ENCODE measurements at regions not wholly inside any gene's neighbourhood (a gene's known extent, or its start where the extent isn't known, plus 50 kb on each side); places are given as distances from the start of the nearest gene placed in this dataset.

DNA sequence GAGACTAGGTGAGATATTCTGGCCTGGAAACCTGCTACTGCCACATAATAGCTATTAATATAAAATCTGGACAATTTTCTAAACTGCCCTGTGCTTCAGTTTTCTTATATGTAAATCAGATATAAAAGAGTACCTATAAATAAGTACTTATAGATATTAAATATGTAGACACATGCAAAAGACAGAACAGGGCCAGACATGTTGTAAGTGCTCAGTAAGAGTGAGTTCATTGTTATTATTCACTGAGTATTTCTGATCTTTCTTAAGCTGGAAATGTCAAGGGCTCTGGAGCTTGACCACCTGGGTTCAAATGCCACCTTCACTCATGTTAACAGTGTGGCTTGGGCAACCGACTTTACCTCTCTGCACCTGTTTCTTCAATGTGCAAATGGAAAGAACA lies 179.8 kb downstream of the GALC start:
- Mint-ChIP-seq H3K4me3 (ENCODE audit: unreplicated experiment) (no peak overlapping the region), H3K9me3 (ENCODE audit: unreplicated experiment) (peaks cover 5% of the 10 kb centered on the region), H3K4me1 (ENCODE audit: unreplicated experiment) (no peaks in the 10 kb centered on the region), H3K27me3 (ENCODE audit: unreplicated experiment) (peaks cover 2% of the 10 kb centered on the region), H3K27ac (ENCODE audit: unreplicated experiment) (no peak overlapping the region), H3K36me3 (ENCODE audit: low read depth, unreplicated experiment) (no peaks in the 10 kb centered on the region)
- DNase-seq (ENCODE audit: low spot score) = no peak
- TF ChIP-seq, protein P1, sequence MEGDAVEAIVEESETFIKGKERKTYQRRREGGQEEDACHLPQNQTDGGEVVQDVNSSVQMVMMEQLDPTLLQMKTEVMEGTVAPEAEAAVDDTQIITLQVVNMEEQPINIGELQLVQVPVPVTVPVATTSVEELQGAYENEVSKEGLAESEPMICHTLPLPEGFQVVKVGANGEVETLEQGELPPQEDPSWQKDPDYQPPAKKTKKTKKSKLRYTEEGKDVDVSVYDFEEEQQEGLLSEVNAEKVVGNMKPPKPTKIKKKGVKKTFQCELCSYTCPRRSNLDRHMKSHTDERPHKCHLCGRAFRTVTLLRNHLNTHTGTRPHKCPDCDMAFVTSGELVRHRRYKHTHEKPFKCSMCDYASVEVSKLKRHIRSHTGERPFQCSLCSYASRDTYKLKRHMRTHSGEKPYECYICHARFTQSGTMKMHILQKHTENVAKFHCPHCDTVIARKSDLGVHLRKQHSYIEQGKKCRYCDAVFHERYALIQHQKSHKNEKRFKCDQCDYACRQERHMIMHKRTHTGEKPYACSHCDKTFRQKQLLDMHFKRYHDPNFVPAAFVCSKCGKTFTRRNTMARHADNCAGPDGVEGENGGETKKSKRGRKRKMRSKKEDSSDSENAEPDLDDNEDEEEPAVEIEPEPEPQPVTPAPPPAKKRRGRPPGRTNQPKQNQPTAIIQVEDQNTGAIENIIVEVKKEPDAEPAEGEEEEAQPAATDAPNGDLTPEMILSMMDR (IDR thresholded peaks at IDR 0.05; ENCODE audit: unreplicated experiment) = no peak

DNA sequence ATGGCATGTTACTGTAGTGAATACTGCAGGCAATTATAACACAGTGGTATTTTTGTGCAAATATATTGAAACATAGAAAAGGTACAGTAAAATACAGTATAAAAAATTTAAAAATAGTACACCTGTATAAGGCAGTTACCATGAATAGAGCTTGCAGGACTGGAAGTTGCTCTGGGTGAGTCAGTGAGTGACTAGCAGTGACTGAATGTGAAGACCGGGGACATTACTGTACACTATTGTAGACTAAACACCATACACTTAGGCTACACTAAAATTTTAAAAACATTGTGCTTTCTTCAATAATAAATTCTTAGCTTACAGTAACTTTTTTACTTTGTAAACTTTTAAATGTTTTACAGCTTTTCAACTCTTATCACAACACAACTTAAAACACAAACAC lies 181.7 kb downstream of the GALC start:
- H3K4me1 Mint-ChIP-seq (ENCODE audit: unreplicated experiment) = no peaks in the 10 kb centered on the region
- TF ChIP-seq, protein P1 (IDR thresholded peaks at IDR 0.05; ENCODE audit: unreplicated experiment) = no peak
- no peaks in the 10 kb centered on the region for H3K36me3 Mint-ChIP-seq (ENCODE audit: low read depth, unreplicated experiment)
- DNase-seq (ENCODE audit: low spot score) = no peak
- no peak overlapping the region for H3K27ac Mint-ChIP-seq (ENCODE audit: unreplicated experiment)
- no peaks in the 10 kb centered on the region for H3K9me3 Mint-ChIP-seq (ENCODE audit: unreplicated experiment)
- no peak overlapping the region for H3K4me3 Mint-ChIP-seq (ENCODE audit: unreplicated experiment)
- H3K27me3 Mint-ChIP-seq (ENCODE audit: unreplicated experiment) = peaks cover 2% of the 10 kb centered on the region

DNA sequence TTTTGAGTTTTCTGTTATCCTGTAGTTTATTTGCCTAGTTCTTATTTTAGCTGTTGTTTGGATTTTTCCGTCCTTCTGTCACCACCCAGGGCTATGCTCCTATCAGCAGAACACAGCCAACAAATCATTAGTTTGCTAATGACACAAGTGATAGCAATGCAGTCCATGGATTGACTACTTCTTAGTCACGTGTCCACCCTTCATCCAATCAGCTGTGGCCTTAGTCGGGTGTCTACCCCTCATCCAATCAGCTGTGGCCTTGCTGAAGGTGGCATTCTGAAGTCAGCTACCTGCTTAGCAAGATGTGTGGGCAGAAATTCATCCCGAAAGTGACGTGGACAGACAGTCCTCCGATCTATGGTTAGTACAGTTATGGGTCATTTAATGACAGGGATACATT lies 182.3 kb downstream of the GALC start:
- TF ChIP-seq, protein P1 (IDR thresholded peaks at IDR 0.05; ENCODE audit: unreplicated experiment) = no peak
- Mint-ChIP-seq H3K9me3 (ENCODE audit: unreplicated experiment) (no peaks in the 10 kb centered on the region), H3K4me3 (ENCODE audit: unreplicated experiment) (no peak overlapping the region), H3K27me3 (ENCODE audit: unreplicated experiment) (peaks cover 2% of the 10 kb centered on the region), H3K36me3 (ENCODE audit: low read depth, unreplicated experiment) (no peaks in the 10 kb centered on the region), H3K27ac (ENCODE audit: unreplicated experiment) (no peak overlapping the region), H3K4me1 (ENCODE audit: unreplicated experiment) (no peaks in the 10 kb centered on the region)
- DNase-seq (ENCODE audit: low spot score) = no peak

DNA sequence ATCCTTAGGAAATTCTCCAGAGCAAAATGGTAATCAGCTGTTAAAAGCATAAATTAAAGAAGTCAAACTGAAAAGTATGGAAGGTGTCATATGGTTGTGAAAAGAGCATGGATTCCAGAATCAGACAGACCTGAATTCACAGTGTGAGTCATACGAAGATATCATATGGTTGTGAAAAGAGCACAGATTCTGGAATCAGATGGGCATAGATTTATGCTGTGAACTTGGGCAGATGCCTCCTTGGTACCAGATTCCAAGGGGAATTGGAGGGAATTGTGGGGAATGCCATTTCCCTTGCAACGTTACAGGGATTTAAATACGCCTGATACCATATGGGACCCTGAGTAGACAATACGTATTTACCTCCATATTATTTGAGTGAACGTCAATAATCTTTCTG lies 183.7 kb downstream of the GALC start:
- TF ChIP-seq, protein P1 (IDR thresholded peaks at IDR 0.05; ENCODE audit: unreplicated experiment) = no peak
- Mint-ChIP-seq H3K27ac (ENCODE audit: unreplicated experiment) (no peak overlapping the region), H3K4me3 (ENCODE audit: unreplicated experiment) (no peak overlapping the region), H3K27me3 (ENCODE audit: unreplicated experiment) (peaks cover 1% of the 10 kb centered on the region), H3K36me3 (ENCODE audit: low read depth, unreplicated experiment) (no peaks in the 10 kb centered on the region), H3K4me1 (ENCODE audit: unreplicated experiment) (no peaks in the 10 kb centered on the region), H3K9me3 (ENCODE audit: unreplicated experiment) (no peaks in the 10 kb centered on the region)
- no peak for DNase-seq (ENCODE audit: low spot score)

DNA sequence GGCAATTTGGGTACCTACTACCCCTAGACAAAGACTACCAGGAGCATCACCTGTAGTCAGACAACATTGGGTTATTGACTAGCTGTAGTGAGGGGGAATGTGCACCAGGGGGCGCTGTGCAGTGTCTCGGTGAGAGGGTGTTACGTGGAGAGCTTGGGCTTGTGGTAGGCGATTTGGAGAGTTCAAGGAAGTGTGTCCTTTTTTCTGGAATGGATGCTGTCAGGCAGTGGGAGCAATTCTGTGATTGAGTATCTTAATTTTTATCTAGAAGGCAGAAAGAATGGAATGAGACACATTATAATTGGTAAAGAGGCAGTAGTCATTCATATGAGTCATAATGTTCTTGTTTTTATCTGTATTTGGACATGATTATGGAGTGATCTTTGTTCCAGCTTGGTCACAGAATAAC lies 187.7 kb downstream of the GALC start:
- Mint-ChIP-seq H3K9me3 (ENCODE audit: unreplicated experiment) (no peaks in the 10 kb centered on the region), H3K27me3 (ENCODE audit: unreplicated experiment) (no peaks in the 10 kb centered on the region), H3K4me3 (ENCODE audit: unreplicated experiment) (no peak overlapping the region), H3K27ac (ENCODE audit: unreplicated experiment) (no peak overlapping the region), H3K4me1 (ENCODE audit: unreplicated experiment) (no peaks in the 10 kb centered on the region), H3K36me3 (ENCODE audit: low read depth, unreplicated experiment) (no peaks in the 10 kb centered on the region)
- DNase-seq (ENCODE audit: low spot score) = peak; percentile 63
- TF ChIP-seq, protein P1 (IDR thresholded peaks at IDR 0.05; ENCODE audit: unreplicated experiment) = peak; percentile 92
